ENCODE measurements at regions not wholly inside any gene's neighbourhood (a gene's known extent, or its start where the extent isn't known, plus 50 kb on each side); places are given as distances from the start of the nearest gene placed in this dataset.

- no peak for TF ChIP-seq REST (IDR thresholded peaks at IDR 0.05; ENCODE audit: insufficient replicate concordance, low read depth)
- TF ChIP-seq CTCF (IDR thresholded peaks at IDR 0.05; ENCODE audit: insufficient read depth, low read length), result no peak
- TF ChIP-seq GABPA (IDR thresholded peaks at IDR 0.05; ENCODE audit: low read depth), result no peak
- TF ChIP-seq SPI1 (IDR thresholded peaks at IDR 0.05; ENCODE audit: borderline replicate concordance, low read depth), result no peak
These were observed 191.6 kb upstream of the MOCS1 start for GRCh38 chr6:40125680-40126394.

All from HL-60 (cell line).